ENCODE measurements at regions not wholly inside any gene's neighbourhood (a gene's known extent, or its start where the extent isn't known, plus 50 kb on each side); places are given as distances from the start of the nearest gene placed in this dataset.

DNA sequence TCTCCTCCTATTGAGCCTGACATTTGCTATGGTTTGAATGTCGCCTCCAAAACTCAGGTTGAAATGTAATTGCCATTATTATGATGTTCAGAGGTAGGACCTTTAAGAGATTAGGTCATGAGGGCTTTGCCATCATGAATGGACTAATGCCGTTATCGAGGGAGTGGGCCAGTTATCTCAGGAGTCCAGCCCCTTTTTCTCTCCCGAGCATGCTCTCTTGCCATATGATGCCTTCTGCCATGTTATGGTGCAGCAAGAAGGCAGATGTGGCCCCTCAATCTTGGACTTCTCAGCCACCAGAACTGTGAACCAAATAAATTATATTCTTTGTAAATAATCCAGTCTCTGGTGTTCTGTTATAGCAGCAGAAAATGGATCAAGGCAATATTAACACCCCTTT, 323.5 kb downstream of the RRAGC start:
- TF ChIP-seq EZH2 (IDR thresholded peaks at IDR 0.05; ENCODE audit: low read depth, unreplicated experiment) (no peak), ZNF331 (CRISPR knock-in tag; IDR thresholded peaks at IDR 0.05; ENCODE audit: low read depth) (no peak), JUNB (IDR thresholded peaks at IDR 0.05; ENCODE audit: unreplicated experiment) (no peak), EZH2phosphoT487 (IDR thresholded peaks at IDR 0.05; ENCODE audit: unreplicated experiment) (no peak)
- TF ChIP-seq, protein P1, sequence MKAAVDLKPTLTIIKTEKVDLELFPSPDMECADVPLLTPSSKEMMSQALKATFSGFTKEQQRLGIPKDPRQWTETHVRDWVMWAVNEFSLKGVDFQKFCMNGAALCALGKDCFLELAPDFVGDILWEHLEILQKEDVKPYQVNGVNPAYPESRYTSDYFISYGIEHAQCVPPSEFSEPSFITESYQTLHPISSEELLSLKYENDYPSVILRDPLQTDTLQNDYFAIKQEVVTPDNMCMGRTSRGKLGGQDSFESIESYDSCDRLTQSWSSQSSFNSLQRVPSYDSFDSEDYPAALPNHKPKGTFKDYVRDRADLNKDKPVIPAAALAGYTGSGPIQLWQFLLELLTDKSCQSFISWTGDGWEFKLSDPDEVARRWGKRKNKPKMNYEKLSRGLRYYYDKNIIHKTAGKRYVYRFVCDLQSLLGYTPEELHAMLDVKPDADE (IDR thresholded peaks at IDR 0.05): no peak
- TF ChIP-seq, protein P2, sequence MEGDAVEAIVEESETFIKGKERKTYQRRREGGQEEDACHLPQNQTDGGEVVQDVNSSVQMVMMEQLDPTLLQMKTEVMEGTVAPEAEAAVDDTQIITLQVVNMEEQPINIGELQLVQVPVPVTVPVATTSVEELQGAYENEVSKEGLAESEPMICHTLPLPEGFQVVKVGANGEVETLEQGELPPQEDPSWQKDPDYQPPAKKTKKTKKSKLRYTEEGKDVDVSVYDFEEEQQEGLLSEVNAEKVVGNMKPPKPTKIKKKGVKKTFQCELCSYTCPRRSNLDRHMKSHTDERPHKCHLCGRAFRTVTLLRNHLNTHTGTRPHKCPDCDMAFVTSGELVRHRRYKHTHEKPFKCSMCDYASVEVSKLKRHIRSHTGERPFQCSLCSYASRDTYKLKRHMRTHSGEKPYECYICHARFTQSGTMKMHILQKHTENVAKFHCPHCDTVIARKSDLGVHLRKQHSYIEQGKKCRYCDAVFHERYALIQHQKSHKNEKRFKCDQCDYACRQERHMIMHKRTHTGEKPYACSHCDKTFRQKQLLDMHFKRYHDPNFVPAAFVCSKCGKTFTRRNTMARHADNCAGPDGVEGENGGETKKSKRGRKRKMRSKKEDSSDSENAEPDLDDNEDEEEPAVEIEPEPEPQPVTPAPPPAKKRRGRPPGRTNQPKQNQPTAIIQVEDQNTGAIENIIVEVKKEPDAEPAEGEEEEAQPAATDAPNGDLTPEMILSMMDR (conservative IDR thresholded peaks at IDR 0.05; ENCODE audit: low read depth in 2 of 2): no peak
- TF ChIP-seq, protein P3, sequence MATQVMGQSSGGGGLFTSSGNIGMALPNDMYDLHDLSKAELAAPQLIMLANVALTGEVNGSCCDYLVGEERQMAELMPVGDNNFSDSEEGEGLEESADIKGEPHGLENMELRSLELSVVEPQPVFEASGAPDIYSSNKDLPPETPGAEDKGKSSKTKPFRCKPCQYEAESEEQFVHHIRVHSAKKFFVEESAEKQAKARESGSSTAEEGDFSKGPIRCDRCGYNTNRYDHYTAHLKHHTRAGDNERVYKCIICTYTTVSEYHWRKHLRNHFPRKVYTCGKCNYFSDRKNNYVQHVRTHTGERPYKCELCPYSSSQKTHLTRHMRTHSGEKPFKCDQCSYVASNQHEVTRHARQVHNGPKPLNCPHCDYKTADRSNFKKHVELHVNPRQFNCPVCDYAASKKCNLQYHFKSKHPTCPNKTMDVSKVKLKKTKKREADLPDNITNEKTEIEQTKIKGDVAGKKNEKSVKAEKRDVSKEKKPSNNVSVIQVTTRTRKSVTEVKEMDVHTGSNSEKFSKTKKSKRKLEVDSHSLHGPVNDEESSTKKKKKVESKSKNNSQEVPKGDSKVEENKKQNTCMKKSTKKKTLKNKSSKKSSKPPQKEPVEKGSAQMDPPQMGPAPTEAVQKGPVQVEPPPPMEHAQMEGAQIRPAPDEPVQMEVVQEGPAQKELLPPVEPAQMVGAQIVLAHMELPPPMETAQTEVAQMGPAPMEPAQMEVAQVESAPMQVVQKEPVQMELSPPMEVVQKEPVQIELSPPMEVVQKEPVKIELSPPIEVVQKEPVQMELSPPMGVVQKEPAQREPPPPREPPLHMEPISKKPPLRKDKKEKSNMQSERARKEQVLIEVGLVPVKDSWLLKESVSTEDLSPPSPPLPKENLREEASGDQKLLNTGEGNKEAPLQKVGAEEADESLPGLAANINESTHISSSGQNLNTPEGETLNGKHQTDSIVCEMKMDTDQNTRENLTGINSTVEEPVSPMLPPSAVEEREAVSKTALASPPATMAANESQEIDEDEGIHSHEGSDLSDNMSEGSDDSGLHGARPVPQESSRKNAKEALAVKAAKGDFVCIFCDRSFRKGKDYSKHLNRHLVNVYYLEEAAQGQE (IDR thresholded peaks at IDR 0.05; ENCODE audit: unreplicated experiment): no peak
- TF ChIP-seq, protein P4, sequence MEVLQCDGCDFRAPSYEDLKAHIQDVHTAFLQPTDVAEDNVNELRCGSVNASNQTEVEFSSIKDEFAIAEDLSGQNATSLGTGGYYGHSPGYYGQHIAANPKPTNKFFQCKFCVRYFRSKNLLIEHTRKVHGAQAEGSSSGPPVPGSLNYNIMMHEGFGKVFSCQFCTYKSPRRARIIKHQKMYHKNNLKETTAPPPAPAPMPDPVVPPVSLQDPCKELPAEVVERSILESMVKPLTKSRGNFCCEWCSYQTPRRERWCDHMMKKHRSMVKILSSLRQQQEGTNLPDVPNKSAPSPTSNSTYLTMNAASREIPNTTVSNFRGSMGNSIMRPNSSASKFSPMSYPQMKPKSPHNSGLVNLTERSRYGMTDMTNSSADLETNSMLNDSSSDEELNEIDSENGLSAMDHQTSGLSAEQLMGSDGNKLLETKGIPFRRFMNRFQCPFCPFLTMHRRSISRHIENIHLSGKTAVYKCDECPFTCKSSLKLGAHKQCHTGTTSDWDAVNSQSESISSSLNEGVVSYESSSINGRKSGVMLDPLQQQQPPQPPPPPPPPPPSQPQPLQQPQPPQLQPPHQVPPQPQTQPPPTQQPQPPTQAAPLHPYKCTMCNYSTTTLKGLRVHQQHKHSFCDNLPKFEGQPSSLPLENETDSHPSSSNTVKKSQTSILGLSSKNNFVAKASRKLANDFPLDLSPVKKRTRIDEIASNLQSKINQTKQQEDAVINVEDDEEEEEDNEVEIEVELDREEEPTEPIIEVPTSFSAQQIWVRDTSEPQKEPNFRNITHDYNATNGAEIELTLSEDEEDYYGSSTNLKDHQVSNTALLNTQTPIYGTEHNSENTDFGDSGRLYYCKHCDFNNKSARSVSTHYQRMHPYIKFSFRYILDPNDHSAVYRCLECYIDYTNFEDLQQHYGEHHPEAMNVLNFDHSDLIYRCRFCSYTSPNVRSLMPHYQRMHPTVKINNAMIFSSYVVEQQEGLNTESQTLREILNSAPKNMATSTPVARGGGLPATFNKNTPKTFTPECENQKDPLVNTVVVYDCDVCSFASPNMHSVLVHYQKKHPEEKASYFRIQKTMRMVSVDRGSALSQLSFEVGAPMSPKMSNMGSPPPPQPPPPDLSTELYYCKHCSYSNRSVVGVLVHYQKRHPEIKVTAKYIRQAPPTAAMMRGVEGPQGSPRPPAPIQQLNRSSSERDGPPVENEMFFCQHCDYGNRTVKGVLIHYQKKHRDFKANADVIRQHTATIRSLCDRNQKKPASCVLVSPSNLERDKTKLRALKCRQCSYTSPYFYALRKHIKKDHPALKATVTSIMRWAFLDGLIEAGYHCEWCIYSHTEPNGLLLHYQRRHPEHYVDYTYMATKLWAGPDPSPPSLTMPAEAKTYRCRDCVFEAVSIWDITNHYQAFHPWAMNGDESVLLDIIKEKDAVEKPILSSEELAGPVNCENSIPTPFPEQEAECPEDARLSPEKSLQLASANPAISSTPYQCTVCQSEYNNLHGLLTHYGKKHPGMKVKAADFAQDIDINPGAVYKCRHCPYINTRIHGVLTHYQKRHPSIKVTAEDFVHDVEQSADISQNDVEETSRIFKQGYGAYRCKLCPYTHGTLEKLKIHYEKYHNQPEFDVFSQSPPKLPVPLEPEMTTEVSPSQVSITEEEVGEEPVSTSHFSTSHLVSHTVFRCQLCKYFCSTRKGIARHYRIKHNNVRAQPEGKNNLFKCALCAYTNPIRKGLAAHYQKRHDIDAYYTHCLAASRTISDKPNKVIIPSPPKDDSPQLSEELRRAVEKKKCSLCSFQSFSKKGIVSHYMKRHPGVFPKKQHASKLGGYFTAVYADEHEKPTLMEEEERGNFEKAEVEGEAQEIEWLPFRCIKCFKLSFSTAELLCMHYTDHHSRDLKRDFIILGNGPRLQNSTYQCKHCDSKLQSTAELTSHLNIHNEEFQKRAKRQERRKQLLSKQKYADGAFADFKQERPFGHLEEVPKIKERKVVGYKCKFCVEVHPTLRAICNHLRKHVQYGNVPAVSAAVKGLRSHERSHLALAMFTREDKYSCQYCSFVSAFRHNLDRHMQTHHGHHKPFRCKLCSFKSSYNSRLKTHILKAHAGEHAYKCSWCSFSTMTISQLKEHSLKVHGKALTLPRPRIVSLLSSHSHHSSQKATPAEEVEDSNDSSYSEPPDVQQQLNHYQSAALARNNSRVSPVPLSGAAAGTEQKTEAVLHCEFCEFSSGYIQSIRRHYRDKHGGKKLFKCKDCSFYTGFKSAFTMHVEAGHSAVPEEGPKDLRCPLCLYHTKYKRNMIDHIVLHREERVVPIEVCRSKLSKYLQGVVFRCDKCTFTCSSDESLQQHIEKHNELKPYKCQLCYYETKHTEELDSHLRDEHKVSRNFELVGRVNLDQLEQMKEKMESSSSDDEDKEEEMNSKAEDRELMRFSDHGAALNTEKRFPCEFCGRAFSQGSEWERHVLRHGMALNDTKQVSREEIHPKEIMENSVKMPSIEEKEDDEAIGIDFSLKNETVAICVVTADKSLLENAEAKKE (CRISPR knock-in tag; IDR thresholded peaks at IDR 0.05): no peak
- Mint-ChIP-seq H3K27me3 (ENCODE audit: insufficient read depth, low read depth, poor library complexity) (peaks cover 8% of the 10 kb centered on the region), H3K4me3 (no peak overlapping the region), H3K36me3 (ENCODE audit: low read depth) (no peaks in the 10 kb centered on the region), H3K27ac (no peak overlapping the region), H3K4me1 (peaks cover 10% of the 10 kb centered on the region), H3K9me3 (no peaks in the 10 kb centered on the region)
- ATAC-seq (no peak), DNase-seq (ENCODE audit: low spot score) (no peak)
- Histone ChIP-seq H4K20me1 (replicated peaks; ENCODE audit: insufficient read depth) (no peaks in the 10 kb centered on the region), H3K9me2 (ENCODE audit: insufficient read depth) (no peaks in the 10 kb centered on the region), H3K79me2 (replicated peaks; ENCODE audit: insufficient read depth) (no peaks in the 10 kb centered on the region), H3K4me1 (ENCODE audit: insufficient read depth) (no peaks in the 10 kb centered on the region), H3K27ac (ENCODE audit: low read depth) (no peak overlapping the region), H2AFZ (no peak overlapping the region), H3K4me3 (no peak overlapping the region), H3K4me2 (no peak overlapping the region), H3K27me3 (ENCODE audit: insufficient read depth) (no peaks in the 10 kb centered on the region), H3F3A (replicated peaks; ENCODE audit: low read depth) (no peaks in the 10 kb centered on the region), H3K36me3 (ENCODE audit: insufficient read depth) (no peaks in the 10 kb centered on the region)

Data from GM23338 (cell line).